ENCODE measurements at regions not wholly inside any gene's neighbourhood (a gene's known extent, or its start where the extent isn't known, plus 50 kb on each side); places are given as distances from the start of the nearest gene placed in this dataset.

- ATAC-seq, result no peak
- intact Hi-C loops (cut with micrococcal nuclease), result no loop called here
Observed at GRCh38 chr6:21450628-21451027, 142.9 kb upstream of the SOX4 start.

GRCh38 chr6:21451546-21452013, 142.0 kb upstream of the SOX4 start:
- intact Hi-C loops (cut with micrococcal nuclease), result no loop called here
- ATAC-seq, result no peak
- no peak for DNase-seq

More at GRCh38 chr6:21450628-21451027, 142.9 kb upstream of the SOX4 start:
- no peak for DNase-seq

GRCh38 chr6:21454262-21454661, 139.3 kb upstream of the SOX4 start:
- DNase-seq (no peak), ATAC-seq (no peak)
- intact Hi-C loops (cut with micrococcal nuclease), result no loop called here

- intact Hi-C loops (cut with micrococcal nuclease), result no loop called here
- no peak for DNase-seq
- no peak for ATAC-seq
Observed at GRCh38 chr6:21455071-21455470, 138.5 kb upstream of the SOX4 start.

- ATAC-seq, result no peak
- intact Hi-C loops (cut with micrococcal nuclease), result no loop called here
Observed at GRCh38 chr6:21457647-21458046, 135.9 kb upstream of the SOX4 start.

GRCh38 chr6:21459641-21460040, 133.9 kb upstream of the SOX4 start:
- DNase-seq (no peak), ATAC-seq (no peak)
- intact Hi-C loops (cut with micrococcal nuclease), result no loop called here

More at GRCh38 chr6:21457647-21458046, 135.9 kb upstream of the SOX4 start:
- no peak for DNase-seq

- DNase-seq (no peak), ATAC-seq (no peak)
- intact Hi-C loops (cut with micrococcal nuclease), result no loop called here
Observed at GRCh38 chr6:21461844-21462518, 131.6 kb upstream of the SOX4 start.

- intact Hi-C loops (cut with micrococcal nuclease), result no loop called here
- DNase-seq, result no peak
- no peak for ATAC-seq
Observed at GRCh38 chr6:21462519-21462852, 131.1 kb upstream of the SOX4 start.

- ATAC-seq, result no peak
- DNase-seq, result no peak
- intact Hi-C loops (cut with micrococcal nuclease), result no loop called here
Observed at GRCh38 chr6:21467091-21467490, 126.5 kb upstream of the SOX4 start.

GRCh38 chr6:21468461-21468860, 125.1 kb upstream of the SOX4 start:
- intact Hi-C loops (cut with micrococcal nuclease), result no loop called here
- ATAC-seq (no peak), DNase-seq (no peak)

- ATAC-seq (no peak), DNase-seq (no peak)
- intact Hi-C loops (cut with micrococcal nuclease), result no loop called here
Observed at GRCh38 chr6:21469213-21469612, 124.3 kb upstream of the SOX4 start.

GRCh38 chr6:21476112-21476511, 117.4 kb upstream of the SOX4 start:
- ATAC-seq, result no peak
- no peak for DNase-seq
- intact Hi-C loops (cut with micrococcal nuclease), result no loop called here

GRCh38 chr6:21478411-21478810, 115.1 kb upstream of the SOX4 start:
- DNase-seq (no peak), ATAC-seq (peak; percentile 61)
- intact Hi-C loops (cut with micrococcal nuclease), result no loop called here

GRCh38 chr6:21478883-21479539, 114.5 kb upstream of the SOX4 start:
- ATAC-seq (peak; percentile 85), DNase-seq (peak; percentile 36)
- intact Hi-C loops (cut with micrococcal nuclease), result no loop called here

- ATAC-seq, result no peak
- no peak for DNase-seq
- intact Hi-C loops (cut with micrococcal nuclease), result no loop called here
Observed at GRCh38 chr6:21486115-21486514, 107.4 kb upstream of the SOX4 start.

GRCh38 chr6:21489826-21490225, 103.7 kb upstream of the SOX4 start:
- intact Hi-C loops (cut with micrococcal nuclease), result no loop called here
- DNase-seq (no peak), ATAC-seq (no peak)

- intact Hi-C loops (cut with micrococcal nuclease), result no loop called here
- DNase-seq, result no peak
- no peak for ATAC-seq
Observed at GRCh38 chr6:21491955-21492354, 101.6 kb upstream of the SOX4 start.

GRCh38 chr6:21494505-21494904, 99.0 kb upstream of the SOX4 start:
- no peak for ATAC-seq
- no peak for DNase-seq
- intact Hi-C loops (cut with micrococcal nuclease), result no loop called here

GRCh38 chr6:21496196-21496595, 97.4 kb upstream of the SOX4 start:
- DNase-seq (no peak), ATAC-seq (no peak)
- intact Hi-C loops (cut with micrococcal nuclease), result no loop called here

- intact Hi-C loops (cut with micrococcal nuclease), result no loop called here
- no peak for DNase-seq
- no peak for ATAC-seq
Observed at GRCh38 chr6:21496706-21497105, 96.8 kb upstream of the SOX4 start.

GRCh38 chr6:21500314-21501020, 93.1 kb upstream of the SOX4 start:
- ATAC-seq (no peak), DNase-seq (no peak)
- intact Hi-C loops (cut with micrococcal nuclease), result no loop called here

All from left ventricle myocardium superior (tissue), 1 donor.